ENCODE measurements at regions not wholly inside any gene's neighbourhood (a gene's known extent, or its start where the extent isn't known, plus 50 kb on each side); places are given as distances from the start of the nearest gene placed in this dataset.

DNA sequence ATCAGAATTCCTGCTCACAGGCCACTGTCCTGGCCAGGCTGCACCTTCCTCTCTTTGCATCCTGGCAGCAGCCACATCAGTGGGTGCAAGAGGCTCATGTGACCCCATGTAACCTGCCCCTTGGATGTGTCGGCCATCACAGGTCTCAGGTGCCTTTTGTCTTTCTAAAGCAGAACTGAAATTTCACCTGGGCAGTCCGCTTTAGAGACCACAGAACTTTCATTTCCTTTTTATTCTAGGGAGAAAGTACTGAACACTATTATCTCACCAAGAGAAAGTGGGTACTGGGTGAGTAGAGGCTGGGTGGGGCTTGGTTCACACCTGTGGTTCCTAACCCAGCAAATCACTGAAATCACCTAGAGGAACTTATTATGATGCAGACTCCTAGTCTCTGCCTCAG is 51.7 kb upstream of the NUP160 start:
- H3K27ac ChIP-seq = no peak overlapping the region
- no peaks in the 10 kb centered on the region for H3K27me3 ChIP-seq
- H3K4me3 ChIP-seq = no peak overlapping the region
- TF ChIP-seq CTCF (IDR thresholded peaks at IDR 0.05) (no peak), POLR2A (IDR thresholded peaks at IDR 0.05) (no peak)
- no peaks in the 10 kb centered on the region for H3K36me3 ChIP-seq (ENCODE audit: low read depth, missing control alignments)
- H3K4me1 ChIP-seq = no peaks in the 10 kb centered on the region
- 94 to 96% methylated on average over 2 of the region's 2 CpGs for WGBS, 2 donors
- no peaks in the 10 kb centered on the region for H3K9me3 ChIP-seq
- DNase-seq = no peak
- intact Hi-C loops (cut with DNase I; ENCODE audit: low total_unique reads) = no loop called here

Small RNAs in the stretch of these regions (small RNA-seq; reads per million reads assigned to genes)
- gene AC023232.1 = 0 to 0.64 reads per million in 2 donors
